SU-DHL-6 (cell line): ENCODE measurements at regions not wholly inside any gene's neighbourhood (a gene's known extent, or its start where the extent isn't known, plus 50 kb on each side); places are given as distances from the start of the nearest gene placed in this dataset.

Experiments
- EZH2phosphoT487 ChIP-seq: fragments of 200-600 bp; sonication (generic), shearing (Covaris generic); conservative IDR thresholded peaks from 2 replicates; pipeline ENCODE4 v1.6.1; 2018; ENCODE audit warnings: mild to moderate bottlenecking, antibody characterized with exemption, low read length, moderate library complexity, mixed read lengths
- TF ChIP-seq, protein P1 (sequence below): fragments of 200-600 bp; sonication (generic); IDR thresholded peaks from one replicate; pipeline ENCODE4 v1.5.1; 2017; ENCODE audit warnings: antibody characterized with exemption, mild to moderate bottlenecking, low read length, moderate library complexity; ENCODE audit not compliant: insufficient read depth, poor library complexity, severe bottlenecking

DNA sequence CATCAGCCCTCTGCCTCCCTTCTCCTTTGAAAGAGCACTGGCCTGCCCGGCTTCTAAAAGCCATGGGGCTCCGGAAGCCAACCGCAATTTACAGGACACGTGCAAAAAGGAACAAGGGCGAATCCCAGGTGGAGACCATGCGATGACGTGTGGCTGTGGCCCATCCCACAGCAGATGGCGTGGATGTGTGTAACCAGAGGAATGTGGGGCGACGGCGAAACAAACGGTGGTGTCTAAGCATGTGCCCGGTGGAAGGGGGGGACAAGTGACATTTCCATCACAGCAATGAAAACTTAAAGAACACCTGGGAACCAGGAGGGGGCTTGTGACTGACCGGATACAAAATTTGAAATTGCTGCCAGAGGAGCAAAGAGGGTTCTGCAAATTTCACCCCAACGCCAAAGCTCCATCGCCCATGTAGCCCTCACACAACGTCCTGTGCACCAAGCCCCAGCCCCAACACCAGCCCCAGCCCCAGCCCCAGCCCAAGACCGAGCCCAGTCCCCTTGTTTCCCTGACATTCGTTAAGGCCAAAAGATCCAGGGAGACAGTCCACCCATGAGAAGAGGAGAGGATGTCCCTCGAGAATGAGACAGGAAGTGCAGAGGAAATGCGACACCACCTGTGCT lies 159.7 kb upstream of the ZNF337 start:
- TF ChIP-seq, protein P1, sequence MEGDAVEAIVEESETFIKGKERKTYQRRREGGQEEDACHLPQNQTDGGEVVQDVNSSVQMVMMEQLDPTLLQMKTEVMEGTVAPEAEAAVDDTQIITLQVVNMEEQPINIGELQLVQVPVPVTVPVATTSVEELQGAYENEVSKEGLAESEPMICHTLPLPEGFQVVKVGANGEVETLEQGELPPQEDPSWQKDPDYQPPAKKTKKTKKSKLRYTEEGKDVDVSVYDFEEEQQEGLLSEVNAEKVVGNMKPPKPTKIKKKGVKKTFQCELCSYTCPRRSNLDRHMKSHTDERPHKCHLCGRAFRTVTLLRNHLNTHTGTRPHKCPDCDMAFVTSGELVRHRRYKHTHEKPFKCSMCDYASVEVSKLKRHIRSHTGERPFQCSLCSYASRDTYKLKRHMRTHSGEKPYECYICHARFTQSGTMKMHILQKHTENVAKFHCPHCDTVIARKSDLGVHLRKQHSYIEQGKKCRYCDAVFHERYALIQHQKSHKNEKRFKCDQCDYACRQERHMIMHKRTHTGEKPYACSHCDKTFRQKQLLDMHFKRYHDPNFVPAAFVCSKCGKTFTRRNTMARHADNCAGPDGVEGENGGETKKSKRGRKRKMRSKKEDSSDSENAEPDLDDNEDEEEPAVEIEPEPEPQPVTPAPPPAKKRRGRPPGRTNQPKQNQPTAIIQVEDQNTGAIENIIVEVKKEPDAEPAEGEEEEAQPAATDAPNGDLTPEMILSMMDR = no peak
- no peak for TF ChIP-seq EZH2phosphoT487
